ENCODE measurements at regions not wholly inside any gene's neighbourhood (a gene's known extent, or its start where the extent isn't known, plus 50 kb on each side); places are given as distances from the start of the nearest gene placed in this dataset.

DNA sequence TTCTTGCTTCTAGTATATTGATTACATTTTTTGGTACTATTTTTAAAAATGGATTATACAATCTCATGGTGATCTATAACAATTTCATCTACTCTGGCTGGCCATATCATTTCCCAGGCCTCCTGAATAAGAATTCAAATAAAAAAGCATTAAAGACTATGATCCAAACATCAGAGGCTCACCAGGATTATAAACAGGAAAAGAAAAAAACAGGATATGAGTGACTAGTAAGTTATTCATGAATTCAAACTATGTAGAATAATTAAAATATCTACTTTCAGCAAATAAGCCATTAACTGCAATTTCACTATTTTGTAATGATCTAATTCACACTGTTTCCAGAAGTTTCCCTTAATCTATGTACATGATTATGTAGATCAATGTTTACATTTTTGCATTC, 293.1 kb upstream of the CDH6 start:
- DNase-seq (ENCODE audit: low read depth) = no peak
- TF ChIP-seq, protein P1, sequence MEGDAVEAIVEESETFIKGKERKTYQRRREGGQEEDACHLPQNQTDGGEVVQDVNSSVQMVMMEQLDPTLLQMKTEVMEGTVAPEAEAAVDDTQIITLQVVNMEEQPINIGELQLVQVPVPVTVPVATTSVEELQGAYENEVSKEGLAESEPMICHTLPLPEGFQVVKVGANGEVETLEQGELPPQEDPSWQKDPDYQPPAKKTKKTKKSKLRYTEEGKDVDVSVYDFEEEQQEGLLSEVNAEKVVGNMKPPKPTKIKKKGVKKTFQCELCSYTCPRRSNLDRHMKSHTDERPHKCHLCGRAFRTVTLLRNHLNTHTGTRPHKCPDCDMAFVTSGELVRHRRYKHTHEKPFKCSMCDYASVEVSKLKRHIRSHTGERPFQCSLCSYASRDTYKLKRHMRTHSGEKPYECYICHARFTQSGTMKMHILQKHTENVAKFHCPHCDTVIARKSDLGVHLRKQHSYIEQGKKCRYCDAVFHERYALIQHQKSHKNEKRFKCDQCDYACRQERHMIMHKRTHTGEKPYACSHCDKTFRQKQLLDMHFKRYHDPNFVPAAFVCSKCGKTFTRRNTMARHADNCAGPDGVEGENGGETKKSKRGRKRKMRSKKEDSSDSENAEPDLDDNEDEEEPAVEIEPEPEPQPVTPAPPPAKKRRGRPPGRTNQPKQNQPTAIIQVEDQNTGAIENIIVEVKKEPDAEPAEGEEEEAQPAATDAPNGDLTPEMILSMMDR (IDR thresholded peaks at IDR 0.05; ENCODE audit: insufficient read depth, low read depth, low read length, missing control alignments) = no peak
- no peak overlapping the region for H3K4me3 ChIP-seq (ENCODE audit: low read length)

DNA sequence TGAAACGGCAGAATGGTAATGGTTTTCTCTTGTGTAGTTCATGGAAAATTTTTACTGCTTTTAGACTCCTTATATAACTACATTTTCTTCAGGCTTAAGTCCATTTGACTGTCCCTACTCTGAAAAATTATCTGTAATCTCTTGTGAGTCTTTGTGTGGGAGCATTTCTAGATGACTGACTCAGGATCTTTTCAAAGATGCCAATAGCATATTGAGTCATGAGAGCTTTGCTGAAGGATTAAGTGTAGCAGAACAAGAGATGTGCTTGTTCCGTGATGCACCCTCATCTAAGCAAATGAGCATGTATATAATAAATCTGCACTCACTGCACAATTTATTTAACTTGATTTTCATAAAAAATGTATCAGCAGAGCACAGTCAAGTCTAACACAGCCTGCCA, 298.7 kb upstream of the CDH6 start:
- TF ChIP-seq, protein P1 (IDR thresholded peaks at IDR 0.05; ENCODE audit: insufficient read depth, low read depth, low read length, missing control alignments) = no peak
- H3K4me3 ChIP-seq (ENCODE audit: low read length) = no peak overlapping the region
- DNase-seq (ENCODE audit: low read depth) = peak; percentile 13

DNA sequence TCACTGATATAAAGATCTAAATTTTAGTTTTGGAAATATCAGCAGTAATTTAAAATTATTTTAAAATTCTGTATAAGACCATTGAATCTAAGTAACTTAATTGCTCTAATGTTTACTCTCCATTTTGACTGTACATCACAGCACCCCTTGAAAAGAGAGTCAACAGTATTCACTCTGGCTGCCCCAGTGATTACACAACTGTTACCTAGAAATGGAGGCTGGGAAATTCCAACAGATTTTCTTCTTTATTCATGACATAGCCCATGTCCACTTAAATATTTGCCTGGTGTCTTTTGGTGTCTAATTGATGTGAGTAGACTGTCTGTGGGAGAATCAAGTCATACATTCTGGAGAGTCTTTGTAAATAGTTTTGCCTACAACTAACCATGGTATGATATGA, 301.8 kb upstream of the CDH6 start:
- DNase-seq (ENCODE audit: low read depth) = no peak
- TF ChIP-seq, protein P1 (IDR thresholded peaks at IDR 0.05; ENCODE audit: insufficient read depth, low read depth, low read length, missing control alignments) = no peak
- H3K4me3 ChIP-seq (ENCODE audit: low read length) = no peak overlapping the region

DNA sequence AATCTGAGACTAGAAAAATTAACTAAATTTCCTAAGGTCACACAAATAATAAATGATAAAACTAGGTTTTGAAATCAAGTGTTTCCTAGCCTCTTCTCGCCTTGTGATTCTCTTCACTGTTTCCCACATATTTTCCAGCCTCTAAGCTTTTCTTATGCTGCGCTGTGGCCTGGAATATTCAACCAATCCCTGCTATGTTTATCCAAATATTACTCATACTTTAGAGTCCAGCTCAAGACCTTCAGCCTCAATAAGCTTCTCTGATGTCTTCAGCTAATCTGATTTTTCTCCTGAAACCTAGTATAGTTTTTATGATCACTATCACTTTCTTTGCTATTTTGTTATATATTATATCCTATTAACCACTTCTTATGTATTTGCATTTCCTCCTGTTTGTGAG, 303.1 kb upstream of the CDH6 start:
- no peak for DNase-seq (ENCODE audit: low read depth)
- TF ChIP-seq, protein P1 (IDR thresholded peaks at IDR 0.05; ENCODE audit: insufficient read depth, low read depth, low read length, missing control alignments) = no peak
- no peak overlapping the region for H3K4me3 ChIP-seq (ENCODE audit: low read length)

DNA sequence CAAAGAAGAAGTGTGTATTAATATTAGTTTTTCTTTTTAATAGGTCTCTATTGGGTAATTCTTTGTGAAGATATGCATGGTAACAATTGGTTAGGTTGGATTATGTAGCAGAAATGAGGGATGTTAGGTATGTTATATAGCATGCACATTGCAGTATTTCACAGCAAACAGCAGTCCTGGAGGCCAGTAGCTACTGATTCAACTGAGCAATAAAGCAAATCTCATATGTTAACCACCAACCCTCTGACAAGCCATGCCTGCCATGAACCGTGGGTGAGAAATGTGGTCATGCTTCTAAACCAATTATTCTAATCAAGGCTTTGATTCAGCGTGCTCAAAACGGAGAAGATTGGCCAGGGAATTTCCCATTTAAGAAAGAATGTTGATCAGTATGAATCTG, 313.0 kb upstream of the CDH6 start:
- no peak for DNase-seq (ENCODE audit: low read depth)
- TF ChIP-seq, protein P1 (IDR thresholded peaks at IDR 0.05; ENCODE audit: insufficient read depth, low read depth, low read length, missing control alignments) = no peak
- no peak overlapping the region for H3K4me3 ChIP-seq (ENCODE audit: low read length)

DNA sequence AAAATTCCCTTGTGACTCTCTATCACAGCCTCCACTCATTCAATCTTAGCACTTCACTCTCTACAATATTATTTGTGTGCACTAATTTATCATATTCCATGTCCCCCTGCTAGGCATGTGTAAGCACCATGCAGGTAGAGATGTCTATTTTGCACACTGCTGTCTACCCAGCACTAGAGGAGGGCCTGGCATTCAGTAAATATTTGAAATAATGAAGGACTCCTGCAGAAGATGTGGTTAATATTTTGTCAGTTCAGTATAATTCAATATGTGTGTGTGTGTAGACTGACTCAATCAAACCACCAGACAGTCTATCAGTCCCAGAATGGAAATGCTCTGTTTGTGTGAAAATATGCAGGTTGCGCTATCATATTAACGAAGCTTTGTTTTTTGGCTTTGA, 313.6 kb upstream of the CDH6 start:
- H3K4me3 ChIP-seq (ENCODE audit: low read length) = no peak overlapping the region
- DNase-seq (ENCODE audit: low read depth) = no peak
- TF ChIP-seq, protein P1 (IDR thresholded peaks at IDR 0.05; ENCODE audit: insufficient read depth, low read depth, low read length, missing control alignments) = no peak

DNA sequence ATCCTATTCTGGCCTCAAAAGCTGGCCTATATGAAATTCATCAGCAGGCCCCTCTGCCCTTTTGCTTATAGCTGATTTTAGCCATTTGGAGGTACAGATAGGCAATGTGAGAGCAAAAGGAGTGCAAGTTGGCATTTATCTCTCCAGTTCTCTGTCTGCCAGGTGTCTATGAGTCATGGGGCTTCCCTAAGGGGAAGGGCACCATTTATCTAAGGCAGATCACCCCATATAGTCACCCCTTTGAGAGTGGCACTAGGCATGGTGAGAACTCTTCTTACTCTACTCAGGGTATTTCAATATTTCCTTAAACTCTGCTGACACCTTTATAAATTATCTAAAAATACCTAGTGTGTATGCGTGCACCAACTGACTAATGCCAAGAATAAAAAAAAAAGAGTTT, 314.7 kb upstream of the CDH6 start:
- no peak overlapping the region for H3K4me3 ChIP-seq (ENCODE audit: low read length)
- DNase-seq (ENCODE audit: low read depth) = peak; percentile 21
- TF ChIP-seq, protein P1 (IDR thresholded peaks at IDR 0.05; ENCODE audit: insufficient read depth, low read depth, low read length, missing control alignments) = no peak

Data from epithelial cell of esophagus (primary cell).